Tibial artery (tissue), 4 donors: ENCODE measurements at regions not wholly inside any gene's neighbourhood (a gene's known extent, or its start where the extent isn't known, plus 50 kb on each side); places are given as distances from the start of the nearest gene placed in this dataset.

Experiments
- DNase-seq, 2 donors: peaks; one replicate each; pipeline ENCODE4 v3.0.0-alpha.2; 2019
- H3K27ac ChIP-seq, 2 donors: fragments of 200-600 bp; sonication (generic) in 1 of 2; 1 replicate in 1 of 2; 2 replicates in 1 of 2; pipeline ENCODE4 v1.5.1; 2018 to 2019; ENCODE audit warnings: mild to moderate bottlenecking in 1 of 2
- H3K27me3 ChIP-seq, 2 donors: fragments of 200-600 bp; sonication (generic) in 1 of 2; one replicate each; pipeline versions ENCODE4 v1.5.1 to v1.6.0; 2016 to 2019
- H3K36me3 ChIP-seq, 3 donors: fragments of 200-600 bp; sonication (generic) in 2 of 3; one replicate each; pipeline ENCODE4 v1.5.1; 2016 to 2019; ENCODE audit warnings: mild to moderate bottlenecking in 2 of 3
- H3K4me1 ChIP-seq, 4 donors: fragments of 200-600 bp; sonication (generic) in 2 of 4; 1 replicate in 3 of 4; 2 replicates in 1 of 4; pipeline ENCODE4 v1.5.1; 2016 to 2019
- H3K4me3 ChIP-seq, 2 donors: fragments of 200-600 bp; sonication (generic) in 1 of 2; 1 replicate in 1 of 2; 2 replicates in 1 of 2; pipeline ENCODE4 v1.5.1; 2018 to 2019; ENCODE audit warnings: mild to moderate bottlenecking in 2 of 2
- H3K9me3 ChIP-seq, 3 donors: fragments of 200-600 bp; sonication (generic) in 1 of 3; one replicate each; pipeline ENCODE4 v1.5.1; 2016 to 2019
- intact Hi-C: fragments of 100-400 bp; cut with DNase I; formaldehyde crosslinking; loops from one replicate; pipeline ENCODE4 v1.15.0; 2023; ENCODE audit warnings: low total_unique reads
- TF ChIP-seq, protein P1 (sequence below), 2 experiments: fragments of 200-600 bp in 1 of 2; fragments of 450-650 bp in 1 of 2; IDR thresholded peaks; one replicate each; pipeline ENCODE4 v1.5.1; 2017 to 2019; ENCODE audit warnings: antibody characterized with exemption in 2 of 2, mild to moderate bottlenecking in 1 of 2, moderate library complexity in 1 of 2

DNA sequence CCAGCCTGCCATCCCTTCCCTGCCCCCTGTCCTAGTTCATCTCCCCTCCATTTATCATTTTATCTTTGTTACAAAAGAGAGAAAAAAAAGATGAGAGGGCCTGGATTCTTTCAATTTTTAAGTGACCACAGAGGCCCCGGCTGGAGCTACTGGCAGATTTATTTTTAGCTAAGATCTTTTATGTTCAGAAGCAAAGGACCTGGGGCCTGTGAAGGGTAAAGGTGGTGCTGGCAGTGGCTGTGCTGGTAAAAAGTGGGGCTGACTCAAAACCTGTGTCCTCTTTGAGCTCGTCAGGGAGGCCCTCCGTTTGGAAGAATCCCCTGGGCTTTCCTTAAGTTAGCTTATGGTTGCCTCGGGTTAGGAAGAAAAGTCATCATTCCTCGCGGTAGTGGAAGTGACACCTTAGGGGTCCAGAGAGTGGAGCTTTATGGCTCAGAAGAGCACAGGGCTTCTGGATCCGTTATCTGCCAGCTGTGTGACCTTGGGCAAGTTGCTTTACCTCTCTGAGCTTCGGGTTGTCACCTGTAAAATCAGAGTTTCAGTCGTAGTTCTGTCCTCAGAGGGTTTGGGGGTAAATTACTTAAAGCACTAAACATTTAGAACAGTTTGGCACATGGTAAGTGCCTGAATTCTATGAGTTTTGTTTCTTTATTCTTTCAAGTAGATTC is 923.8 kb upstream of the EEF2KMT start:
- no peak for DNase-seq
- Histone ChIP-seq H3K4me1 (peaks cover 0 to 10% (median 0%) of the 10 kb centered on the region in 4 donors), H3K36me3 (no peaks in the 10 kb centered on the region), H3K9me3 (no peaks in the 10 kb centered on the region), H3K27me3 (peaks cover 0 to 33% of the 10 kb centered on the region in 2 donors), H3K27ac (no peak overlapping the region), H3K4me3 (no peak overlapping the region)
- TF ChIP-seq, protein P1, sequence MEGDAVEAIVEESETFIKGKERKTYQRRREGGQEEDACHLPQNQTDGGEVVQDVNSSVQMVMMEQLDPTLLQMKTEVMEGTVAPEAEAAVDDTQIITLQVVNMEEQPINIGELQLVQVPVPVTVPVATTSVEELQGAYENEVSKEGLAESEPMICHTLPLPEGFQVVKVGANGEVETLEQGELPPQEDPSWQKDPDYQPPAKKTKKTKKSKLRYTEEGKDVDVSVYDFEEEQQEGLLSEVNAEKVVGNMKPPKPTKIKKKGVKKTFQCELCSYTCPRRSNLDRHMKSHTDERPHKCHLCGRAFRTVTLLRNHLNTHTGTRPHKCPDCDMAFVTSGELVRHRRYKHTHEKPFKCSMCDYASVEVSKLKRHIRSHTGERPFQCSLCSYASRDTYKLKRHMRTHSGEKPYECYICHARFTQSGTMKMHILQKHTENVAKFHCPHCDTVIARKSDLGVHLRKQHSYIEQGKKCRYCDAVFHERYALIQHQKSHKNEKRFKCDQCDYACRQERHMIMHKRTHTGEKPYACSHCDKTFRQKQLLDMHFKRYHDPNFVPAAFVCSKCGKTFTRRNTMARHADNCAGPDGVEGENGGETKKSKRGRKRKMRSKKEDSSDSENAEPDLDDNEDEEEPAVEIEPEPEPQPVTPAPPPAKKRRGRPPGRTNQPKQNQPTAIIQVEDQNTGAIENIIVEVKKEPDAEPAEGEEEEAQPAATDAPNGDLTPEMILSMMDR (IDR thresholded peaks at IDR 0.05), result no peak
- intact Hi-C loops, result no loop called here

- Histone ChIP-seq H3K36me3 (no peaks in the 10 kb centered on the region), H3K9me3 (no peaks in the 10 kb centered on the region), H3K27ac (no peak overlapping the region), H3K27me3 (peaks cover 0 to 33% of the 10 kb centered on the region in 2 donors), H3K4me3 (no peak overlapping the region), H3K4me1 (peaks cover 0 to 10% (median 0%) of the 10 kb centered on the region in 4 donors)
- intact Hi-C loops, result no loop called here
- TF ChIP-seq, protein P1 (IDR thresholded peaks at IDR 0.05), result no peak
- no peak for DNase-seq
Measured at GRCh38 chr16:6020162-6020985, 922.8 kb upstream of the EEF2KMT start.

DNA sequence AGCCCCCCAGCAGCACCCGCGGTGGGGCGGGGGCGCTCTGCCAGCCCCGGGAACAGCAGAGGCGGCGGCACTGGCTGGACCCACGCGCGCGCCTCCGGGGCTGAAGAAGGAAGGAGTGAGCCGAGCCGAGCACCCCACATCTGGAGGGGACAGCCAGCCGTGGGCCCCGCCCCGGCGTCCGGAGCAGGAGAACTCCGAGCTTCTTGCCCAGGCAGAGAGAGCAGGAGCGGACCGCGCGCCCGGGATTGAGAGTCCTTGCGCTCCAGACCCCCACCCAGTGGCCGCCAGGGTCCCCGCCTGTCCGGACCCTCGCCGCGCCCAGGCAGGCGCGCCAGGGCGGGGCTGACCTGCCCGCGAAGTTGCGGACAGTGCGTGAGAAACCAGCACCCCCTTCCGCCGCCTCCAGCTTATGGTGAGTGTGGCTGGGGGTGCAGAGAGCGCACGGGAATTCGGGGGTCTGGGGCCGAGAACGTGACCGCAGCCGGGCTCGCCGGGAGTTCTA is 921.9 kb upstream of the EEF2KMT start:
- Histone ChIP-seq H3K36me3 (no peaks in the 10 kb centered on the region), H3K4me3 (no peak overlapping the region), H3K9me3 (no peaks in the 10 kb centered on the region), H3K4me1 (peaks cover 0 to 10% (median 0%) of the 10 kb centered on the region in 4 donors), H3K27me3 (peaks cover 0 to 33% of the 10 kb centered on the region in 2 donors), H3K27ac (no peak overlapping the region)
- intact Hi-C loops, result no loop called here
- DNase-seq, result no peak
- TF ChIP-seq, protein P1 (IDR thresholded peaks at IDR 0.05), result no peak

GRCh38 chr16:6018848-6019489 is 921.4 kb upstream of the EEF2KMT start:
- intact Hi-C loops, result no loop called here
- no peaks in the 10 kb centered on the region for H3K9me3 ChIP-seq
- no peak overlapping the region for H3K4me3 ChIP-seq
- DNase-seq, result no peak
- peaks cover 0 to 10% (median 0%) of the 10 kb centered on the region in 4 donors for H3K4me1 ChIP-seq
- TF ChIP-seq, protein P1 (IDR thresholded peaks at IDR 0.05), result no peak
- no peak overlapping the region for H3K27ac ChIP-seq
- no peaks in the 10 kb centered on the region for H3K36me3 ChIP-seq
- peaks cover 0 to 33% of the 10 kb centered on the region in 2 donors for H3K27me3 ChIP-seq

GRCh38 chr16:6016530-6017184 is 919.1 kb upstream of the EEF2KMT start:
- no peak for DNase-seq
- H3K27me3 ChIP-seq, result peaks cover 0 to 33% of the 10 kb centered on the region in 2 donors
- TF ChIP-seq, protein P1 (IDR thresholded peaks at IDR 0.05), result no peak
- H3K27ac ChIP-seq, result no peak overlapping the region
- no peak overlapping the region for H3K4me3 ChIP-seq
- no peaks in the 10 kb centered on the region for H3K36me3 ChIP-seq
- H3K4me1 ChIP-seq, result peaks cover 0 to 10% (median 0%) of the 10 kb centered on the region in 4 donors
- H3K9me3 ChIP-seq, result no peaks in the 10 kb centered on the region
- intact Hi-C loops, result no loop called here
